Endodermal cell (in vitro differentiated cells): ENCODE measurements at regions not wholly inside any gene's neighbourhood (a gene's known extent, or its start where the extent isn't known, plus 50 kb on each side); places are given as distances from the start of the nearest gene placed in this dataset.

Source experiments
- DNase-seq: peaks from one replicate; pipeline ENCODE4 v3.0.0-alpha.2; 2017
- H3K27ac ChIP-seq: 2 replicates; pipeline ENCODE4 v1.5.1; 2013; ENCODE audit warnings: mild to moderate bottlenecking, low read depth, low read length, moderate library complexity
- H3K27me3 ChIP-seq: 2 replicates; pipeline ENCODE4 v1.6.1; 2013; ENCODE audit warnings: mild to moderate bottlenecking, low read length, moderate library complexity; ENCODE audit not compliant: insufficient read depth, control insufficient read depth, poor library complexity, severe bottlenecking
- H3K36me3 ChIP-seq: 2 replicates; pipeline ENCODE4 v1.7.0; 2013; ENCODE audit warnings: mild to moderate bottlenecking, low read length, moderate library complexity; ENCODE audit not compliant: control insufficient read depth, insufficient read depth
- H3K4me1 ChIP-seq: one replicate; pipeline ENCODE4 v1.7.0; 2013; ENCODE audit warnings: low read length; ENCODE audit not compliant: control insufficient read depth, insufficient read depth
- H3K4me3 ChIP-seq: 2 replicates; pipeline ENCODE4 v1.5.1; 2013; ENCODE audit warnings: mild to moderate bottlenecking, low read length, moderate library complexity
- H3K9ac ChIP-seq: 2 replicates; pipeline ENCODE4 v1.6.1; 2013; ENCODE audit warnings: mild to moderate bottlenecking, low read length, moderate library complexity; ENCODE audit not compliant: poor library complexity, severe bottlenecking; ENCODE audit errors: extremely low read depth
- H3K9me3 ChIP-seq: 2 replicates; pipeline ENCODE4 v1.6.1; 2013; ENCODE audit warnings: mild to moderate bottlenecking, low read length, moderate library complexity; ENCODE audit not compliant: control insufficient read depth
- H3K27ac Mint-ChIP-seq: 2 replicates; pipeline ENCODE4 v1.8.0; 2020; ENCODE audit warnings: mixed read lengths
- H3K27me3 Mint-ChIP-seq: 2 replicates; pipeline ENCODE4 v1.8.0; 2021; ENCODE audit warnings: mild to moderate bottlenecking, mixed read lengths; ENCODE audit not compliant: insufficient read depth
- H3K36me3 Mint-ChIP-seq: 2 replicates; pipeline ENCODE4 v1.8.0; 2020; ENCODE audit warnings: low read depth, mixed read lengths
- H3K4me1 Mint-ChIP-seq: 2 replicates; pipeline ENCODE4 v1.8.0; 2020; ENCODE audit warnings: mixed read lengths
- H3K4me3 Mint-ChIP-seq: 2 replicates; pipeline ENCODE4 v1.8.0; 2020; ENCODE audit warnings: mild to moderate bottlenecking, moderate library complexity, mixed read lengths
- H3K9me3 Mint-ChIP-seq: 2 replicates; pipeline ENCODE4 v1.8.0; 2020; ENCODE audit warnings: mild to moderate bottlenecking, mixed read lengths
- WGBS, 2 experiments: methylation state at CpG; one replicate each; pipeline versions ENCODE4 v1.1.5 to v1.1.7; 2013; ENCODE audit warnings: missing lambda C conversion rate in 2 of 2, mixed read lengths in 1 of 2; ENCODE audit not compliant: insufficient coverage in 1 of 2, insufficient read length in 1 of 2; 5-methylcytosine and 5-hydroxymethylcytosine counted together
- TF ChIP-seq, protein P1 (sequence below): fragments of 200-600 bp; sonication (generic); conservative IDR thresholded peaks from 2 replicates; pipeline ENCODE4 v1.5.0; 2021; ENCODE audit warnings: antibody characterized with exemption, mild to moderate bottlenecking

- H3K4me1 Mint-ChIP-seq, result peaks cover 16% of the 10 kb centered on the region
- no peak overlapping the region for H3K27ac Mint-ChIP-seq
- no peaks in the 10 kb centered on the region for H3K27me3 ChIP-seq
- H3K9ac ChIP-seq, result no peak overlapping the region
- no peaks in the 10 kb centered on the region for H3K27me3 Mint-ChIP-seq
- TF ChIP-seq, protein P1, sequence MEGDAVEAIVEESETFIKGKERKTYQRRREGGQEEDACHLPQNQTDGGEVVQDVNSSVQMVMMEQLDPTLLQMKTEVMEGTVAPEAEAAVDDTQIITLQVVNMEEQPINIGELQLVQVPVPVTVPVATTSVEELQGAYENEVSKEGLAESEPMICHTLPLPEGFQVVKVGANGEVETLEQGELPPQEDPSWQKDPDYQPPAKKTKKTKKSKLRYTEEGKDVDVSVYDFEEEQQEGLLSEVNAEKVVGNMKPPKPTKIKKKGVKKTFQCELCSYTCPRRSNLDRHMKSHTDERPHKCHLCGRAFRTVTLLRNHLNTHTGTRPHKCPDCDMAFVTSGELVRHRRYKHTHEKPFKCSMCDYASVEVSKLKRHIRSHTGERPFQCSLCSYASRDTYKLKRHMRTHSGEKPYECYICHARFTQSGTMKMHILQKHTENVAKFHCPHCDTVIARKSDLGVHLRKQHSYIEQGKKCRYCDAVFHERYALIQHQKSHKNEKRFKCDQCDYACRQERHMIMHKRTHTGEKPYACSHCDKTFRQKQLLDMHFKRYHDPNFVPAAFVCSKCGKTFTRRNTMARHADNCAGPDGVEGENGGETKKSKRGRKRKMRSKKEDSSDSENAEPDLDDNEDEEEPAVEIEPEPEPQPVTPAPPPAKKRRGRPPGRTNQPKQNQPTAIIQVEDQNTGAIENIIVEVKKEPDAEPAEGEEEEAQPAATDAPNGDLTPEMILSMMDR, result no peak
- no peak overlapping the region for H3K4me3 Mint-ChIP-seq
- peaks cover 14% of the 10 kb centered on the region for H3K9me3 ChIP-seq
- no peaks in the 10 kb centered on the region for H3K36me3 ChIP-seq
- WGBS, 2 experiments, result 92 to 98% methylated on average over 5 to 8 of the region's 10 CpGs
- H3K36me3 Mint-ChIP-seq, result peaks cover 5% of the 10 kb centered on the region
- H3K4me1 ChIP-seq, result no peaks in the 10 kb centered on the region
- DNase-seq, result no peak
- H3K4me3 ChIP-seq, result no peak overlapping the region
- H3K9me3 Mint-ChIP-seq, result peaks cover 9% of the 10 kb centered on the region
- H3K27ac ChIP-seq, result no peak overlapping the region
These were observed 123.2 kb upstream of the KLF6 start for GRCh38 chr10:3908183-3908582.

- Mint-ChIP-seq H3K36me3 (peaks cover 5% of the 10 kb centered on the region), H3K27ac (no peak overlapping the region), H3K4me1 (peaks cover 16% of the 10 kb centered on the region), H3K4me3 (no peak overlapping the region), H3K27me3 (no peaks in the 10 kb centered on the region), H3K9me3 (peaks cover 9% of the 10 kb centered on the region)
- no peak overlapping the region for H3K9ac ChIP-seq
- H3K9me3 ChIP-seq, result peaks cover 14% of the 10 kb centered on the region
- no peak for DNase-seq
- H3K27ac ChIP-seq, result no peak overlapping the region
- no peak overlapping the region for H3K4me3 ChIP-seq
- no peaks in the 10 kb centered on the region for H3K36me3 ChIP-seq
- H3K27me3 ChIP-seq, result no peaks in the 10 kb centered on the region
- WGBS, 2 experiments, result 91 to 96% methylated on average over 5 to 6 of the region's 6 CpGs
- no peaks in the 10 kb centered on the region for H3K4me1 ChIP-seq
- TF ChIP-seq, protein P1, result no peak
These were observed 122.5 kb upstream of the KLF6 start for GRCh38 chr10:3907514-3907913.

DNA sequence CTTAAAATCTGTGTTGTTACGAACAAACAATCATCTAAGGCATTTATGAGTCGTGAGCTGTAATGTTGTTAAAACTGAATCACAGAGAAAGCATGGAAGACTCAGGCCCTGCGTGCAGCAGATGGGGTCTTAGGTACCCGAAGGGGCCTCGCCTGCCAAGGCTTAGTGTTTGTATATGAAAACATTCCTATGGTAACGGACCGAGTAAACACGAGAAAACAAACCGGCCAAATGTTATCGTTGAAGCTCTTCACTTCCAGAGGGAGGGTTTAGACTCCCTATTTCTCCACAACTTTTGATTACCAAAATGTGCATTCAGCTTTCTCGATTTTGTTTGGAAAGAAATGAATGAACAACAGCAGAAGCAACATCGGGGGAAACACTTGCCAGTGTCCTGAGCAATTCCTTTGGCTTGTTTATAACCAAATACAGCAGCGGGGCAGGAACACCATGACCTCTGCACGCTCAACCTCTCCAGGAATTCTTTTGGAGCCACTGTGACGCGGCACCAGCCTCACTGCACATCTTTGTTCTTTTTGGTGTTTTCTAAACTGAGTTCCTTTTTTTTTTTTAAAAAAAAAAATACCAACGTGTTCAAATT is 121.6 kb upstream of the KLF6 start:
- TF ChIP-seq, protein P1, result no peak
- no peak overlapping the region for H3K4me3 ChIP-seq
- H3K36me3 ChIP-seq, result no peaks in the 10 kb centered on the region
- Mint-ChIP-seq H3K27me3 (no peaks in the 10 kb centered on the region), H3K4me3 (no peak overlapping the region), H3K4me1 (peaks cover 8% of the 10 kb centered on the region), H3K36me3 (peaks cover 5% of the 10 kb centered on the region), H3K9me3 (peaks cover 9% of the 10 kb centered on the region), H3K27ac (no peak overlapping the region)
- peaks cover 14% of the 10 kb centered on the region for H3K9me3 ChIP-seq
- no peak overlapping the region for H3K9ac ChIP-seq
- no peak overlapping the region for H3K27ac ChIP-seq
- WGBS, 2 experiments, result 91 to 92% methylated on average over 12 to 16 of the region's 17 CpGs
- H3K27me3 ChIP-seq, result no peaks in the 10 kb centered on the region
- H3K4me1 ChIP-seq, result no peaks in the 10 kb centered on the region
- DNase-seq, result no peak
